Activated CD8-positive, alpha-beta memory T cell treated with anti-CD3 and anti-CD28 coated beads for 36 hours (primary cell): ENCODE measurements at regions not wholly inside any gene's neighbourhood (a gene's known extent, or its start where the extent isn't known, plus 50 kb on each side); places are given as distances from the start of the nearest gene placed in this dataset.

Experiments
- CTCF ChIA-PET: fragments of 350-600 bp; sonication (Branson Sonifier 250); formaldehyde crosslinking; loops from one replicate; lab custom pipeline; 2021; ENCODE audit warnings: antibody characterized with exemption; lab: Charles Lee
- POLR2A ChIA-PET: fragments of 350-600 bp; sonication (Branson Sonifier 250); formaldehyde crosslinking; loops from one replicate; lab custom pipeline; 2021; ENCODE audit warnings: antibody characterized with exemption; lab: Charles Lee

- POLR2A ChIA-PET: no interaction called here
- CTCF ChIA-PET: no interaction called here
These were observed 84.0 kb upstream of the SHANK2 start for GRCh38 chr11:71336176-71336995.

GRCh38 chr11:71335371-71335770 lies 83.0 kb upstream of the SHANK2 start:
- POLR2A ChIA-PET: no interaction called here
- CTCF ChIA-PET: no interaction called here

GRCh38 chr11:71334191-71334590 lies 81.8 kb upstream of the SHANK2 start:
- ChIA-PET CTCF (no interaction called here), POLR2A (no interaction called here)

- ChIA-PET CTCF (no interaction called here), POLR2A (no interaction called here)
These were observed 81.1 kb upstream of the SHANK2 start for GRCh38 chr11:71333473-71333872.

GRCh38 chr11:71332447-71332846 lies 80.1 kb upstream of the SHANK2 start:
- POLR2A ChIA-PET: no interaction called here
- CTCF ChIA-PET: no interaction called here

GRCh38 chr11:71332046-71332445 lies 79.7 kb upstream of the SHANK2 start:
- POLR2A ChIA-PET: no interaction called here
- CTCF ChIA-PET: no interaction called here

GRCh38 chr11:71331631-71332030 lies 79.3 kb upstream of the SHANK2 start:
- POLR2A ChIA-PET: no interaction called here
- CTCF ChIA-PET: no interaction called here

- POLR2A ChIA-PET: no interaction called here
- CTCF ChIA-PET: no interaction called here
These were observed 78.6 kb upstream of the SHANK2 start for GRCh38 chr11:71330996-71331395.

- ChIA-PET POLR2A (no interaction called here), CTCF (no interaction called here)
These were observed 78.0 kb upstream of the SHANK2 start for GRCh38 chr11:71330349-71330748.

- POLR2A ChIA-PET: no interaction called here
These were observed 77.4 kb upstream of the SHANK2 start for GRCh38 chr11:71329786-71330185.

GRCh38 chr11:71329165-71329510 lies 76.8 kb upstream of the SHANK2 start:
- ChIA-PET POLR2A (no interaction called here), CTCF (interaction anchor here (0.6 kb wide), 1 partner anchor 1014 kb away, joined by 4 read pairs; no protein-coding TSS in a partner anchor)

More at GRCh38 chr11:71329786-71330185, 77.4 kb upstream of the SHANK2 start:
- CTCF ChIA-PET: no interaction called here

GRCh38 chr11:71327156-71328085 lies 75.0 kb upstream of the SHANK2 start:
- ChIA-PET POLR2A (no interaction called here), CTCF (no interaction called here)

- POLR2A ChIA-PET: no interaction called here
- CTCF ChIA-PET: no interaction called here
These were observed 74.1 kb upstream of the SHANK2 start for GRCh38 chr11:71326328-71326940.

GRCh38 chr11:71325418-71326327 lies 73.3 kb upstream of the SHANK2 start:
- CTCF ChIA-PET: no interaction called here
- POLR2A ChIA-PET: no interaction called here

GRCh38 chr11:71324788-71325417 lies 72.5 kb upstream of the SHANK2 start:
- ChIA-PET CTCF (no interaction called here), POLR2A (no interaction called here)

- CTCF ChIA-PET: no interaction called here
- POLR2A ChIA-PET: no interaction called here
These were observed 71.6 kb upstream of the SHANK2 start for GRCh38 chr11:71323876-71324526.

GRCh38 chr11:71322861-71323582 lies 70.6 kb upstream of the SHANK2 start:
- POLR2A ChIA-PET: no interaction called here
- CTCF ChIA-PET: no interaction called here
